ENCODE measurements at regions not wholly inside any gene's neighbourhood (a gene's known extent, or its start where the extent isn't known, plus 50 kb on each side); places are given as distances from the start of the nearest gene placed in this dataset.

GRCh38 chr13:47148543-47148942 lies 251.7 kb upstream of the HTR2A start:
- Histone ChIP-seq H3K4me3 (ENCODE audit: low read length) (no peak overlapping the region), H3K9me2 (ENCODE audit: insufficient read depth, low read length) (no peaks in the 10 kb centered on the region), H3F3A (ENCODE audit: insufficient read depth, low read length, poor library complexity, severe bottlenecking) (no peaks in the 10 kb centered on the region), H3K4me2 (ENCODE audit: low read length) (no peak overlapping the region), H3K36me3 (ENCODE audit: insufficient read depth, low read length) (no peaks in the 10 kb centered on the region), H3K27me3 (ENCODE audit: insufficient read depth, low read depth, low read length) (no peaks in the 10 kb centered on the region), H3K27ac (ENCODE audit: low read length) (no peak overlapping the region), H3K79me2 (replicated peaks; ENCODE audit: insufficient read depth, low read length) (no peaks in the 10 kb centered on the region), H4K20me1 (ENCODE audit: insufficient read depth) (no peaks in the 10 kb centered on the region), H2AFZ (ENCODE audit: low read depth, low read length) (no peak overlapping the region), H3K9me3 (ENCODE audit: low read length) (no peaks in the 10 kb centered on the region), H3K9ac (ENCODE audit: low read length) (no peak overlapping the region)
- TF ChIP-seq MXI1 (conservative IDR thresholded peaks at IDR 0.05; ENCODE audit: poor library complexity, severe bottlenecking), result no peak
- no peak for TF ChIP-seq EZH2 (IDR thresholded peaks at IDR 0.05; ENCODE audit: borderline replicate concordance, insufficient read depth, low read length, poor library complexity, severe bottlenecking)
- no peak for TF ChIP-seq POLR2AphosphoS5 (IDR thresholded peaks at IDR 0.05)
- no peak for TF ChIP-seq REST (IDR thresholded peaks at IDR 0.05; ENCODE audit: borderline replicate concordance)
- no peak for TF ChIP-seq EP300 (conservative IDR thresholded peaks at IDR 0.05; ENCODE audit: poor library complexity, severe bottlenecking)
- no peak for TF ChIP-seq SMC3 (conservative IDR thresholded peaks at IDR 0.05; ENCODE audit: poor library complexity)
- TF ChIP-seq RAD21 (conservative IDR thresholded peaks at IDR 0.05), result no peak
- TF ChIP-seq TAF1 (IDR thresholded peaks at IDR 0.05; ENCODE audit: low read depth), result no peak
- TF ChIP-seq CTCF (IDR thresholded peaks at IDR 0.05; ENCODE audit: poor library complexity, severe bottlenecking), result no peak

GRCh38 chr13:47147812-47148119 lies 250.9 kb upstream of the HTR2A start:
- Histone ChIP-seq H3K4me3 (ENCODE audit: low read length) (no peak overlapping the region), H3K36me3 (ENCODE audit: insufficient read depth, low read length) (no peaks in the 10 kb centered on the region), H4K20me1 (ENCODE audit: insufficient read depth) (no peaks in the 10 kb centered on the region), H3F3A (ENCODE audit: insufficient read depth, low read length, poor library complexity, severe bottlenecking) (no peaks in the 10 kb centered on the region), H3K79me2 (replicated peaks; ENCODE audit: insufficient read depth, low read length) (no peaks in the 10 kb centered on the region), H3K27ac (ENCODE audit: low read length) (no peak overlapping the region), H3K4me2 (ENCODE audit: low read length) (no peak overlapping the region), H3K9me2 (ENCODE audit: insufficient read depth, low read length) (no peaks in the 10 kb centered on the region), H3K27me3 (ENCODE audit: insufficient read depth, low read depth, low read length) (no peaks in the 10 kb centered on the region), H3K9me3 (ENCODE audit: low read length) (no peaks in the 10 kb centered on the region), H2AFZ (ENCODE audit: low read depth, low read length) (no peak overlapping the region), H3K9ac (ENCODE audit: low read length) (no peak overlapping the region)
- no peak for TF ChIP-seq EZH2 (IDR thresholded peaks at IDR 0.05; ENCODE audit: borderline replicate concordance, insufficient read depth, low read length, poor library complexity, severe bottlenecking)

Measured in neural cell (in vitro differentiated cells).